GM19438 (cell line): ENCODE measurements at regions not wholly inside any gene's neighbourhood (a gene's known extent, or its start where the extent isn't known, plus 50 kb on each side); places are given as distances from the start of the nearest gene placed in this dataset.
"Not testable (repeated sequence)": the region's sequence is repeated elsewhere in the genome, so short reads cannot be mapped to it uniquely, and the experiment has no call there.

Source experiments
- ATAC-seq: cut with Tn5 transposase; IDR thresholded peaks from one replicate; pipeline ENCODE4 v1.9.1; 2021; ENCODE audit warnings: low read depth; ENCODE audit not compliant: unreplicated experiment

DNA sequence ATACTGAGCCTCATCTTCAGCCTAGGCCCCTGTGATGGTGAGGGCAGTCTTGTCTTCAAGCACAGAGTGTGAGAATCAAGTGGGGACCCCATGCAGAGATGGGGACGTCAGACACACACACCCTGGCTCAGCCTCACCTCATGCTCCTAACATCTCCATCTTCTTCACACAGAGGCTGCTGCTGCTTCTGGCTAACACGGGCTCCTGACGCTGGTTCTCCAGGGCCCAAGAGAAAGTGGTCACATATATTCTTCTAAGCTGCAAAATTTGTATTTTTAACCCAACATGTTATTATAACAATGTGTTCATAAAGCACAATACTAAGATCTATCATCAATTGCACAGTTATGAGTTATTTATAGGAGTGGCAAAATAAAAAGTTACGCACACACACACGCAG is 101.2 kb downstream of the VPREB1 start:
- no peak for ATAC-seq

DNA sequence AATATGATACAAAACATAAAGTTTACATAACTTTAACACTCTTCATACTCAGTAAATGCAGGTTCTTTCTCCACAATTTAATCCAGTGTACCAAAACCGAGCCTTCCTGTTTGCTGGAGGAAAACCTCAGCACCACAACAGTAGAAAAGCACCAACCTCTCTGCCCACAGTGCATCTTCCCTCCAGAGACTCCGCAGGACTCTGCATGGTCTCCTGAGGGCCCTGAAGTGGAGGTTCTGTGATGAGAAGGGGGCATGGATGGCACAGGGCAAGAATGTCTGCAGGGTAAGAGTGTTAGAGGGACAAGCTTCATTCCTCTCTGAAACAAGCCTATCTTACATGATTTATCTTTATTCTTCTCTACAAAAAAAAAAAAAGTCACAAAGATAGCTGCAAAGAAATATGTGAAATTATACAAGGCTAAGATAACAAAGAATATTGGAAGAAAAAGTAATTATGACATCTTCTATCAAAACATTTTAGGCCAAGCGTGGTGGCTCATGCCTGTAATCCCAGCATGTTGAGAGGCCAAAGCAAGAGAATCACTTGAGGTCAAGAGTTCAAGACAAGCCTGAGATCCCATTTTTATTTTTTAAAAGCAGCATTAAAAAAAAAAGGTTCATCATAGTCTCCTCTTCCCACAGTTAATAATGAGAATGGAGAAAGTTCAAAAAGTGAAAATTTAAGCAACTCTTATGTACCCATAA is 102.0 kb downstream of the VPREB1 start:
- no peak for ATAC-seq

DNA sequence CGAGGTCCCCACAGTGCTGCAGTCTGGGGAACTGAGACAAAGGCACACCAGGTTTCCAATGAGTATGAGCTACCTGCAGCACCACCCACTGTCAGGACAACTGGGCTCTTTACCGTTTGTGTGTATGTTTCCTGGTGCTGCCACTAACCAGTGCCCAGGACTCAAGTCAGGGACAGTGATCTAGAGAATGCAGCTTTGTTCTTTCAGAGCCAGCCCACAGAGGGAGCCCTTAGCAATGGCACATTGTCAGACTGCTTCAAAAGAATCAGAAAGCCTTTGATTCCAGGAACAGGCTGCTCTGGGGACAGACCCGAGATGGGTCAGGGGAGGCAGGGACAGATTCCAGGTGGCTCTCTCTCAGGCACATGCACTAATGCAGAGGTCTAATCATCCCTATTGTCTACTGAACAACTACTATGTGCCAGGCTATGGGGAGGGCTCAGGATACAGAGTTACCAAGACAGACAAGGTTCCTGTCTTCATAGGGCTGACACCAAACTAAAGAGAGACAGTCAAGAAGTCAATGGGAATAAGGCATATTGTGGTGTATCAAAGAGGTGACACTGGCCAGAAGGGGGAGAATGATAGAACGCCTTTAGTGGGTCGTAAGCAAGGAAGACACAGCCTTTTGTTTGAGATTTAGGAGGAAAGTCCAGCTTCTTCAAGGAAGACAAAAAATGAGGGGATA is 103.7 kb downstream of the VPREB1 start:
- no peak for ATAC-seq

DNA sequence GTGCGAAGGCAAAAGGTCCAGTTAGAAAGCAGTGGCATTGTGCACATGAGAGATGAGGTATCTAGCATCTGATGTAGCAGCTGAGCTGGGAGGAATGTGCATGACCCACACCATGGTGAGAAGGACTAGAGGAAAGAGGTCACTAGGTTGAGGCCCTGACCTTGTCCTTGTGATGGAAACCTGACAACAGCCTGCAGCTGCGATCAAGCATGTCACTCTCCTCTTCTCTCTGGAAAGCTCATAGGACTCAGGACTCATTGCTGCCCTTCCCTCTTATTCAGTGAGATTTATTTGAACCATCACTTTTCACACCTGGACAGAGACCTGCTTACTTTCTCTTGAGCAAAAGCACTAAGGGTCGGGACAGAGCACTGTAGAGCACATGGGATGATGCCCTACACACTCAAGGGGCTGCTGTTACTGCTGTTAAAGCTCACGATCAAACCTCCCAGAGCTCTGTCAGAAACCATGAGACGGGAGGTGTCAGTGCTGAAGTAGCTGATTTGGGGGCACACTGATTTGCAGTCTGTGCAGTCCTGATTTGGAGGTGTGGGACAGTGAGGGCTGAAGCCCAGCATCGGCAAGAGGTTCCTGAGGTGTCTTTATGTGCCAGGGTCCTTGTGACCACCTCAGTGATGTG is 104.3 kb downstream of the VPREB1 start:
- ATAC-seq, result no peak

DNA sequence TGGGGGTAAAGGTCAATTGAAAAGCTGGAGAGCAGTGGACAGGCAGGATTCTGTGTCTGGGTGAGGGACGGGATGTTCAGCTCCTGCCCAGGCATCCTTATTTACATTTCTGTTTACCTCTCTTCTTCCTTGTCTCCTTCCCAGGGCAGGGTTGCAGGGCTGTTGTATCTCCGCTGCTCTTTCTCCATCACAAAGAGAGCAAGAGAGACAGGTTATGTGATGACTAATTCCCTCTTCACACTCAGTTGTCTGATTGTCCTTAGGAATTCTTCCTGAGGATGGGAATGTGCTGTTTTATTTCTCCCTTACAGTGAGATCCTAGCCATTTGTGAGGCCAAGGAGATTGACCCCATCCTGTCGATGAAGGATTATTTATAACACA is 104.9 kb downstream of the VPREB1 start:
- ATAC-seq, result no peak

DNA sequence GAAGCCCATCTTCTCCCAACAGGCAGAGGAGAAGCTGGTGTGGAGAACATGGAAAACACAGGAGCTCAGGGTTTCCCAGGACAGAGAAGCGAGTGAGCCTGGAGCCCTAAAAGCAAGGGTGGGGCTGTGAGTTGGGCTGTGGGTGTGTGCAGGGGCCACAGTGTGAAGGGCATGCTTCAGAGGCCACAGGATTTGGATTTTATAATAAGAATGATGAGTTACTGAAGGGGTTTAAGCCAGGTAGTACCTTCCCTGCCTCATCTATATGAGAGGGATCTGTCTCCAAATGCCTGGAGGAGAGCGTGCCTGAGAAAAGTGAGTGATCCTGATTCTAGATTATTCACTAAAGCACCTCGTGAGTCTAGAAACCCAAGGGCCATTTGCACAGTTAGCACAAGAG is 106.8 kb downstream of the VPREB1 start:
- ATAC-seq, result no peak

DNA sequence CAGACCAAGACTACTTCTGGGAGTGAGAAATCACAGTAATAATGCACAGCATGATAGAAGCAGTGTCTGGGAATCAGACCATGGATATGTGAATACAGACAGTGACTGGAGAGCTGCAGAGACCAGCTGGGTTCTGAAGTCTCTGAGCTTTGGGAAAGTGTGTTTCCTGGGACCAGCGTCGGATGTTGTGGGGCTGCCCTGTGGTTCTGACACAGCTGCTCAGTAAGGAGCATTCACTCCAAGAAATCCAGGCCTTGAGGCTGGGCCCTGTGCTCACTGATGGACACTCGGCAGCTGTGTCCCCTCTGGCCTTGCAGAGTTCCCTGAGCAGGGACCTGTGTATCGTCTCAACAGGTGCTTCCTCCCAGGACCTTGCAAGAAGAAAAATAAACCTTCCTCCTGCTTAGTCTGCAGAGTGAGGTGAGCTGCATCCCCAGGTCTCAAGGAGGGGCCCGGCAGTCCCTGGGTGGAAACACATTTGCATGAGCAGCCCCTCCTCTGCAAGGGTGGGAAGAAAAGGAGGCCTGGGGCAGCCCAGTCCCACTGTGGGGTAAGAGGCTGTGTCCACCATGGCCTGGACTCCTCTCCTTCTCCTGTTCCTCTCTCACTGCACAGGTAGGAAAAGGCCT is 107.9 kb downstream of the VPREB1 start:
- no peak for ATAC-seq

DNA sequence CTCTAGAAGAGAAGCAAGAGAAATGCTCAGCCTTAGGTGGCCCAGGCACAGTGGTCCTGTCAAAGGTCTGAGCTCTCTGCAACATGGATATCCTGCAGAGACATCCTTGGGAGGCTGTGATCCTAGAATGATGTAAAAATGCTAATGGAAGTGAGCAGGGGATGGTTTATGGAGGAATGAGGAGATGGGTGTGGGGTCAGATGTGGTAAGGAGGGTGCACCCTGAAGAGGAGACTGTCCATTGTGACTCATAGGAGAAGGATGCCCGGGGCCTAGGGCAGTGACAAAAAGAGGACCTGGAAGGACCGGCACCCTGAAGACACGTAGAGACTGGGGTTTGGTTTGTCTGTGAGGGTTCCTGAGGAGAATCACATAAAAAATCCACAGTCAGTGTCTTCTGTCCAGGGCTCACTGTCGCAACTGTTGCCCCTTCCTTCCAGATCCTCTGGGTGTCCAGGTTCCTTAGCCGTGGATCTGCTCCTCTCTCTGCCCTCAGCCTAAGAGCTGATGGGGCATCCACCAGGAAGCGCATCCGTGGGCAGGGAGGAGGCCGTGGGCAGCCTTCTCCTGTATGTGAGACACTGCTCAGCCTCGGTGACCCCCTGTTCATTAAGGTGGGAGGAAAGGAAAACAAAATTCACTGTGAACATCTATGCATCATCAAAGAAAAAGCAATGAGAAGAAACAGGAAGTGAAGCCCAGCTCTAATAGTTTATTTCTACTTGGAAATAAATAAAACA is 110.7 kb downstream of the VPREB1 start:
- ATAC-seq, result no peak

DNA sequence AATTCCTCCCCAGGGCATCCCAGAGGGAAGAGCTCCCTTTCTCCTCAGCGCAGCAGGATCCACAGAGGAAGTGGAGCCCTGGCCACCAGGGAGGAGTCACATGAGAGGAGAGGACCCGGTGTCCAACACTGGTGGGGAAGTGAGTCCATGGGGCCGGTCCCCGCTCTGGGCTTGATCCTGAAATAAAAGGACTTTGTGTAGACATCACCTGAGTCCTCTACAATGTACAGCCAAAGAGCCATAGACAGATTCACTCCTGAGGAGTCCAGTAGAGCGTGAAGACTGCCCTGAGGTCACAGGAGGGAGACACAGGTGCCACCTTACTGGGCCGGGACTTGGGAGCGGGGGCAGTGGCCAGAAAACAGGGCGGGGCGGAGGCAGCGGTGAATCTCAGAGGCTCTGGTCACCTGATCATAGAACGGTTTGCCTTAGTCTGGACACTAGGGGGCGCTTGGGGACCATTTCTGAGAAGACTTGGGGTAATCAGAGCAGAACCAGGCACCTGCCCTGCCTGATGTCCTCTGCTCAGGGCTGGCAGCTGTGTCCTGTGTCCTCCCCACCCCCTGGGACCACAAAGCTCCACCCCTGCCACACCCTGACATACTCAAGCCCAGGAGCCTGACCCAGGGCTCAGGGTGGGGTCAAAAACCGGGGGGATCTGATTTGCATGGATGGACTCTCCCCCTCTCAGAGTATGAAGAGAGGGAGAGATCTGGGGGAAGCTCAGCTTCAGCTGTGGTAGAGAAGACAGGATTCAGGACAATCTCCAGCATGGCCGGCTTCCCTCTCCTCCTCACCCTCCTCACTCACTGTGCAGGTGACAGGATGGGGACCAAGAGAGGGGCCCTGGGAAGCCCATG is 112.7 kb downstream of the VPREB1 start:
- ATAC-seq, result peak; percentile 89

DNA sequence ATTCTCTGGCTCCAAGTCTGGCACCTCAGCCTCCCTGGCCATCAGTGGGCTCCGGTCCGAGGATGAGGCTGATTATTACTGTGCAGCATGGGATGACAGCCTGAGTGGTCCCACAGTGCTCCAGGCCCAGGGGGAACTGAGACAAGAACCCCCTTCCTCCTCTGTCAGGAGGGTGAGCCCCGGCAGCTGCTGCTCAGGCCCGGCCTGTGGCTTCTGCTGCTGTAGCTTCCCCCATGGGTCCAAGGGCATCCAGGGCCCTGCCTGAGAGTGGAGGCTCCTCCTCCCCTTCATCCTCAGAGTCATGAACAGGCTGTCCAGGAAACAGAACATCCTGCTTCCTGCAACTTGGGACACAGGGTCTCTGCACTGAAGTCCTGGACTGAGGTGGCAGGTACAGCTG is 113.6 kb downstream of the VPREB1 start:
- no peak for ATAC-seq

DNA sequence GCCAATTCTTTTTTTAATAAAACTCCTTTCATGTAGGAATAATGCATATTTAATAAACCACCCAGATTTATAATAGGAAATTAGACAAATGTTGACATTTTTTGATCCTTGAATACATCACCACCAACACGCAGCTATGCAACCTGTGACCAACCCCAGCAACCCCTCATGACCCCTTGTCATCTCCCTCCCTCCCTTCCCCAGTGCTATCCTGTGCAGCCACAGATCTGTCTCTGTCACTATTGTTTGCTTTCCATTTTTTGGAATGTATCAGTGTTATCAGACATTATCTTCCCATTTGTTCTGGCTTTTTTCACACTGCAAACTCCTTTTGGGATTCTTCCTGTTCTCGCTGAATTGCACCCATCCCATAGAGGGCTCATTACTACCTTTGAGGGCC is 114.1 kb downstream of the VPREB1 start:
- ATAC-seq, result no peak

DNA sequence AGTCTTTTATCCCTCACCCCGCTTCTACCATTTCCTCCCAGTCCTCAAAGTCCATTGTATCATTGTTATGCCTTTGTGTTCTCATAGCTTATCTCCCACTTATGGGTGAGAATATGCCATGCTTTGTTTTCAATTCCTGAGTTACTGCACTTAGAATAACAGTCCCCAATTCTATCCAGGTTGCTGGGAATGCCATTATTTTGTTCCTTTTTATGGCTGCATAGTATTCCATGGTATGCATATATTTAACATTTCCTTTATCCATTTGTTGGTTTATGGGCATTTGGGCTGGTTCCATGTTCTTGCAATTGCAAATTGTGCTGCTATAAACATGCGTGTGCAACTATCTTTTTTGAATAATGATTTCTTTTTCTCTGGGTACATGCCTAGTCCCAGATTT is 114.9 kb downstream of the VPREB1 start:
- ATAC-seq, result no peak

DNA sequence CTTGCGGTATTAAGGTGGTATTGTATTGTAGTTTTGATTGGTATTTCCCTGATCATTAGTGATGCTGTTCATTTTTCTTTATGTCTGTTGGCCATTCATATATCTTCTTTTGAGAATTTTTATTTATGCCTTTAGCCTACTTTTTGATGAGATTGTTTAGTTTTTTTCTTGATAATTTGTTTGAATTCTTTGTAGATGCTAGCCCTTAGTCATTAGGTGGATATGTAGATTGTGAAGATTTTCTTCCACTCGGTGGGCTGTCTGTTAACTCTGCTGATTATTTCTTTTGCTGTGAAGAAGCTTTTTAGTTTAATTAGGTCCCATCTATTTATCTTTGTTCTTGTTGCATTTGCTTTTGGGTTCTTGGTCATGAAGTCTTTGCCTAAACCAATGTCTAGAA is 115.4 kb downstream of the VPREB1 start:
- ATAC-seq, result no peak

DNA sequence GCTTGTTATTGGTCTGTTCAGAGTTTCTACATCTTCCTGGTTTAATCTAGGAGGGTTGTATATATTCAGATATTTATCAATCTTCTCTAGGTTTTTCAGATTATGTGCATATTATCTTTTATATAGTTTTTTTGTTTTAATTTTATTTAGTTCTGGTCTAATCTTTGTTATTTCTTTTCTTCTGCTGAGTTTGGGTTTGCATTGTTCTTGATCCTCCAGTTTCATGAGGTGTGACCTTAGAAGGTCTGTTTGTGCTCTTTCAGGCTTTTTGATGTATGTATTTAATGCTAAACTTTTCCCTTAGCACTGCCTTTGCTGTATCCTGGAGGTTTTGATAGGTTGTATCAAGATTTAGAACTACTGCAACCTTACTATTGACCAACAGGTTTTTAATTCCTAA is 117.7 kb downstream of the VPREB1 start:
- no peak for ATAC-seq

DNA sequence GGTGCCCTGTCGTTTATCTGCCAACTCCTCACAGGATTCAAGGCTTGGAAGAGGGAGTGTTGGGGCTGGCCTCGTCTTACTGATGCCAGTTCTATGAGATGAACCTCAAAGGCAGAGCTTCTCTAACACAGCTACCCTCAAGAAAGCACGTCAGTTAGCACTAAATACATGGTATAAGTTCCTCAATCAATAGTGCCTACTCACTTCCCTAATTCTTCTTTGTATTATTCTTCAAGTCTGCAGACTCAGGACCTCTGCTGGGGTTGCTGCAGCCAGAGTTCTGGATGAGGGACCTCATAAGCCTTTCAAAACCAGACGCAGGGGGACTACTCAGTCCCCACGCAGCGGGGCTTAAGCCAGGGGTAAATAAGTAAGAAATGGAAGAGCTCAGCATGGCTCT is 118.3 kb downstream of the VPREB1 start:
- no peak for ATAC-seq

DNA sequence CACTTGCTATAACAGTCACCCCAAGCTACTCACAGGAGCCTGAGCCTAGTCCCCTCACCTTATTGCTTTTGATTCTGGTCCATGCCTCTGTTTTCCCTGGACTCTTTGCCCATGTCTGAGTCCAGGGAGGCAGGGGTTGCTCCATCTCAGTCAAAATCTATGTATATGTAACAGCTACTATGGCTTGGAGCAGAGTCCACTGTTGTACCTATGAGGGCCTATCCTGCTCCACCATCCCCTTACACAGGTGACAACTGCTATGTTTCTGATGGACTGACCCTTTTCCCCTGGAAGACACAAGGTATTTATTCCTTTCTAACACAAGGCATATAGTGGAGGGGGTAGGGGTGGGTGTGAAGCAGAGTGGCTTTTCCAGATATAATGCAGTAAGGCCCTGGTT is 119.6 kb downstream of the VPREB1 start:
- no peak for ATAC-seq

DNA sequence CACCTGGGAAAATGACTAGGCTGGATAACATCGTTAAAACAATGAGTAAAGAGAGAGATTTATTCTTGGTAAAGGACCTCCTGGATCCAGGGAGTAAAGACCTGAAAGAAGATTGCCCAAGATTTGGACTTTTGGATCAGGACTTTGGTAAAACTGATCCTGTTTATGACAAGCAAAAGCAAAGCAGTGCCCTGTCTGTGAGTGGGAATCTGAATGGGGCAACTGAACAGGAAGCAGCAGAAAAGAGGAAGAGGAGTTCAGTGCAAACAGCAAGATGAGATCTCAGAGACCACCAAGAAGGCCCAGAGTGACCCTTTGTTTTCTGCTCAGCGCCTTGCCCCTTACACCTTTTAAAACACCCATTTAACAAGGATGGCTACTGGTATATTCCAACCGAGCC is 122.0 kb downstream of the VPREB1 start:
- no peak for ATAC-seq

DNA sequence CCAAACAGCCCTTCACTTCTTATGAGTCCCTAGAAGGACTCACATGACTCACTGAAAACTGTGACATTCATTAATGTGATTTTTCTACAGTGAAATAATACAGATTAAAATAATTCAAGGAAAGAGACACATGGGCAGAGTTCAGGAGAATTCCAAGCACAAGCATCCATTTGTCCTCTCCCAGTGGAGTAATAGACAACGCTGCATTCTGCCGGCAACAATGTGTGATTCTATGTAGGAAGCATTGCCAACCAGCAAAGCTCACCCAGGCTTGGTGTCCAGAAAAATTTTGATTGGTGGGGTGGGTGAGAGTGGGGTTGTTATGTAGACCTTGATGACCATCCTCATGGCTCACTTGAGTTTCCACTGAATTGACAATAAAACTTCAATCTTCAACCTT is 123.9 kb downstream of the VPREB1 start:
- no peak for ATAC-seq

DNA sequence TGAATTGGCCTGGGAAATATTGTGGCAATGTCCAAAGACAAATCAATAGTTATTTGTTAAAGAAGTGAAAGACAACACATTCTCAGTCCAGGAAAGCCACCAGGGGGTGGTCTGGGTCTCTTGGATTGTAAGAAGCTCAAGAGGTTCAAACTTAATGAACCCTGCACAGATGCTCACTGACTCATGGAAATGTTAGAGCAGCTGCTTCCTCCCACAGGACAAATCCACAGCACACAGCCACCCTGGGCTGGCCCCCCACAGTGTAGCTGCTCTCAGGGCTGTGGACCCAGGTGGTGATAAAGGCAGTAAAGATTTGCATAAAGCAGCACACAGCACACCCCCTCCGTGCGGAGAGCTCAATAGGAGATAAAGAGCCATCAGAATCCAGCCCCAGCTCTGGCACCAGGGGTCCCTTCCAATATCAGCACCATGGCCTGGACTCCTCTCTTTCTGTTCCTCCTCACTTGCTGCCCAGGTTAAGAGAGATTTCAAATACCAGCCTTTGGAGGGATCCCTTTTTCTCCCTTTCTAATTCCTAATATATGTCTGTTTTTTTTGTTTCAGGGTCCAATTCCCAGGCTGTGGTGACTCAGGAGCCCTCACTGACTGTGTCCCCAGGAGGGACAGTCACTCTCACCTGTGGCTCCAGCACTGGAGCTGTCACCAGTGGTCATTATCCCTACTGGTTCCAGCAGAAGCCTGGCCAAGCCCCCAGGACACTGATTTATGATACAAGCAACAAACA is 124.8 kb downstream of the VPREB1 start:
- not testable (repeated sequence) for ATAC-seq

DNA sequence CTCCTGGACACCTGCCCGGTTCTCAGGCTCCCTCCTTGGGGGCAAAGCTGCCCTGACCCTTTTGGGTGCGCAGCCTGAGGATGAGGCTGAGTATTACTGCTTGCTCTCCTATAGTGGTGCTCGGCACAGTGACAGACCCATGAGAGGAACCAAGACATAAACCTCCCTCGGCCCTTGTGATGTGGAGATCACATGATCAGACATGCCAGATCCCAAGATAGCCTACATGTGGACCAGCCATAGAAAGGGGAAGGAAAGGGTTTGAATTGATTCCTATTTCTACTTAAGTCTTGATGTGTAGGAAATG is 125.3 kb downstream of the VPREB1 start:
- no peak for ATAC-seq
